ENCODE measurements at regions not wholly inside any gene's neighbourhood (a gene's known extent, or its start where the extent isn't known, plus 50 kb on each side); places are given as distances from the start of the nearest gene placed in this dataset.
A peak's percentile ranks its signal among the peaks of the same experiment; 100 is the strongest.
"Not testable (repeated sequence)": the region's sequence is repeated elsewhere in the genome, so short reads cannot be mapped to it uniquely, and the experiment has no call there.

- Histone ChIP-seq H3K36me3 (no peaks in the 10 kb centered on the region), H3K4me1 (no peaks in the 10 kb centered on the region), H3K4me3 (no peak overlapping the region), H3K27me3 (no peaks in the 10 kb centered on the region), H3K9me3 (no peaks in the 10 kb centered on the region), H3K27ac (no peak overlapping the region)
- TF ChIP-seq POLR2A (IDR thresholded peaks at IDR 0.05) (no peak), EP300 (IDR thresholded peaks at IDR 0.05) (no peak), CTCF (IDR thresholded peaks at IDR 0.05) (no peak)
- DNase-seq (ENCODE audit: low spot score in 2 of 2) = no peak
- WGBS, 2 donors = 85 to 86% methylated on average over 4 of the region's 4 CpGs
Observed at GRCh38 chr1:38166461-38166860, 119.9 kb upstream of the POU3F1 start.

GRCh38 chr1:38153778-38154470 is 107.3 kb upstream of the POU3F1 start:
- DNase-seq (ENCODE audit: low spot score in 2 of 2) = no peak
- peaks cover 0 to 14% (median 2%) of the 10 kb centered on the region in 4 donors for H3K9me3 ChIP-seq
- TF ChIP-seq EP300 (IDR thresholded peaks at IDR 0.05) (no peak), POLR2A (IDR thresholded peaks at IDR 0.05) (no peak), CTCF (IDR thresholded peaks at IDR 0.05) (no peak)
- H3K27ac ChIP-seq = no peak overlapping the region
- H3K27me3 ChIP-seq = no peaks in the 10 kb centered on the region
- WGBS, 2 donors = 74 to 76% methylated on average over 12 of the region's 12 CpGs
- no peak overlapping the region for H3K4me3 ChIP-seq
- no peaks in the 10 kb centered on the region for H3K36me3 ChIP-seq
- H3K4me1 ChIP-seq = no peaks in the 10 kb centered on the region

GRCh38 chr1:38153066-38153777 is 106.6 kb upstream of the POU3F1 start:
- Histone ChIP-seq H3K4me1 (no peaks in the 10 kb centered on the region), H3K9me3 (peaks cover 0 to 14% (median 2%) of the 10 kb centered on the region in 4 donors), H3K4me3 (no peak overlapping the region), H3K27ac (no peak overlapping the region), H3K36me3 (no peaks in the 10 kb centered on the region), H3K27me3 (no peaks in the 10 kb centered on the region)
- TF ChIP-seq POLR2A (IDR thresholded peaks at IDR 0.05) (no peak), CTCF (IDR thresholded peaks at IDR 0.05) (no peak), EP300 (IDR thresholded peaks at IDR 0.05) (no peak)
- 46 to 49% methylated on average over 6 of the region's 6 CpGs for WGBS, 2 donors
- DNase-seq (ENCODE audit: low spot score in 2 of 2) = no peak

- WGBS, 2 donors = 87 to 97% methylated on average over 3 of the region's 3 CpGs
- Histone ChIP-seq H3K9me3 (peaks cover 0 to 14% (median 2%) of the 10 kb centered on the region in 4 donors), H3K27me3 (no peaks in the 10 kb centered on the region), H3K27ac (no peak overlapping the region), H3K36me3 (no peaks in the 10 kb centered on the region), H3K4me1 (no peaks in the 10 kb centered on the region), H3K4me3 (no peak overlapping the region)
- TF ChIP-seq POLR2A (IDR thresholded peaks at IDR 0.05) = no peak
- peak in 1 of 5 experiments; percentile 15 for TF ChIP-seq CTCF (IDR thresholded peaks at IDR 0.05)
- DNase-seq (ENCODE audit: low spot score in 2 of 2) = no peak
Observed at GRCh38 chr1:38152351-38153065, 105.9 kb upstream of the POU3F1 start.

- Histone ChIP-seq H3K4me1 (no peaks in the 10 kb centered on the region), H3K4me3 (no peak overlapping the region), H3K27me3 (no peaks in the 10 kb centered on the region), H3K36me3 (no peaks in the 10 kb centered on the region), H3K9me3 (peaks cover 0 to 21% (median 2%) of the 10 kb centered on the region in 4 donors), H3K27ac (no peak overlapping the region)
- TF ChIP-seq EP300 (IDR thresholded peaks at IDR 0.05) = no peak
- no peak for TF ChIP-seq CTCF (IDR thresholded peaks at IDR 0.05)
- TF ChIP-seq POLR2A (IDR thresholded peaks at IDR 0.05) = no peak
- DNase-seq (ENCODE audit: low spot score in 2 of 2) = no peak
Observed at GRCh38 chr1:38151399-38151798, 104.8 kb upstream of the POU3F1 start.

GRCh38 chr1:38146079-38146478 is 99.5 kb upstream of the POU3F1 start:
- not testable (repeated sequence) for DNase-seq (ENCODE audit: low spot score in 2 of 2); H3K27me3 ChIP-seq; H3K4me1 ChIP-seq; H3K27ac ChIP-seq; H3K4me3 ChIP-seq; H3K36me3 ChIP-seq
- WGBS, 2 donors = 63 to 79% methylated on average over 2 of the region's 2 CpGs
- H3K9me3 ChIP-seq = peaks cover 0 to 19% (median 0%) of the 10 kb centered on the region in 4 donors
